NCI-H1930 (cell line): ENCODE measurements at regions not wholly inside any gene's neighbourhood (a gene's known extent, or its start where the extent isn't known, plus 50 kb on each side); places are given as distances from the start of the nearest gene placed in this dataset.
"Not testable (repeated sequence)": the region's sequence is repeated elsewhere in the genome, so short reads cannot be mapped to it uniquely, and the experiment has no call there.

Experiments
- DNase-seq, 2 experiments: peaks; one replicate each; lab custom pipeline; 2025; lab: John Stamatoyannopoulos, UW

- no peak for DNase-seq
Observed at GRCh38 chr17:63078707-63079106, 112.7 kb downstream of the TANC2 start.

GRCh38 chr17:63082273-63082861, 116.3 kb downstream of the TANC2 start:
- DNase-seq, result no peak

GRCh38 chr17:63082952-63083351, 116.9 kb downstream of the TANC2 start:
- DNase-seq, result no peak

- DNase-seq, result no peak
Observed at GRCh38 chr17:63086483-63087185, 120.6 kb downstream of the TANC2 start.

- not testable (repeated sequence) for DNase-seq
Observed at GRCh38 chr17:63090358-63091114, 124.5 kb downstream of the TANC2 start.

- DNase-seq, result not testable (repeated sequence)
Observed at GRCh38 chr17:63091909-63092308, 125.9 kb downstream of the TANC2 start.

GRCh38 chr17:63094631-63095030, 128.6 kb downstream of the TANC2 start:
- no peak for DNase-seq

- DNase-seq, result no peak
Observed at GRCh38 chr17:63095459-63095858, 129.4 kb downstream of the TANC2 start.

- DNase-seq, result no peak
Observed at GRCh38 chr17:63095879-63096278, 129.8 kb downstream of the TANC2 start.

GRCh38 chr17:63096426-63096825, 130.4 kb downstream of the TANC2 start:
- no peak for DNase-seq

GRCh38 chr17:63099425-63099824, 133.4 kb downstream of the TANC2 start:
- no peak for DNase-seq

- DNase-seq, result no peak
Observed at GRCh38 chr17:63102034-63102433, 136.0 kb downstream of the TANC2 start.

GRCh38 chr17:63106050-63106449, 140.0 kb downstream of the TANC2 start:
- no peak for DNase-seq

- no peak for DNase-seq
Observed at GRCh38 chr17:63109661-63110060, 143.6 kb downstream of the TANC2 start.

GRCh38 chr17:63113167-63113566, 147.1 kb downstream of the TANC2 start:
- DNase-seq, result no peak

GRCh38 chr17:63116228-63116627, 150.2 kb downstream of the TANC2 start:
- no peak for DNase-seq

GRCh38 chr17:63116967-63117830, 151.2 kb downstream of the TANC2 start:
- DNase-seq, result peak; percentile 21 to 31

- DNase-seq, result no peak
Observed at GRCh38 chr17:63120406-63120805, 154.4 kb downstream of the TANC2 start.

GRCh38 chr17:63124536-63124935, 158.5 kb downstream of the TANC2 start:
- no peak for DNase-seq

- DNase-seq, result no peak
Observed at GRCh38 chr17:63124958-63125357, 158.9 kb downstream of the TANC2 start.

GRCh38 chr17:63125987-63126386, 160.0 kb downstream of the TANC2 start:
- DNase-seq, result no peak

- no peak for DNase-seq
Observed at GRCh38 chr17:63126607-63127006, 160.6 kb downstream of the TANC2 start.
